ENCODE measurements at regions not wholly inside any gene's neighbourhood (a gene's known extent, or its start where the extent isn't known, plus 50 kb on each side); places are given as distances from the start of the nearest gene placed in this dataset.

DNA sequence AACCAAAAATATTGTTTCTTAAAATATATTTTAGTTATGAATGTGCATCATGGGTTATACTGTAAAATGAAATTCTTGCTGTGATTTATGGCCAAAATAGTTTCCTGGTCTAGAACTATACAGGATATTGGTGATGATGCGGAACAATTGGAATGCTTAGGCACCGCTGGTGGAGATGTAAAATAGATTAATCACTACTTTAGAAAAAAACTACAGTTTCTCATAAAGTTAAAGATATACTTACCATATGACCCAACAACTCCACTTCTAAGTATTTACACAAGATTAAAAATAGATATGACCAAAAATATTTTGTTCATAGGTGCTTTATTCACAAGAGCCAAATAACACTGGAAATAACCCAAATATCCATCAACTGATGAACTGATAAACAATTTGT lies 126.7 kb downstream of the TUSC7 start:
- H3K9me3 Mint-ChIP-seq, result no peaks in the 10 kb centered on the region

DNA sequence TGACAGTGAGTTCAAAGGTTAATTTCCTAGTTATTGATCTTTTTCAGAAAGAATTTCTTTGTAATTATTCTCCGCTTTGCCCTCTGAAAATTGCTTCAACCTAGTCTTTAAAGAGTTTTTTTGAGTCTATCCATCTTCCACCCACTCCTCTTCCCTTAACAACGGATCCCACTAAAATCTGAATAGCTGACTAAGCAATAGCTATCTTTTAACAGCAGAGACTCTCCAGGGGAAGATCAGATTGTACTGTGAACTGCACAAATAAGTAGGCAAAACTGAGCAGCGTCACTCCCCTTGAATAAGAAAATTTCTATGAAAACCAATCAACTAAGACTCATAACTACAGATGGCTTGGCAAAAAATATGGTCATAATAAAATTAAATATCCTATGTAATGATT lies 127.9 kb downstream of the TUSC7 start:
- H3K4me3 Mint-ChIP-seq, result no peak overlapping the region
- no peak overlapping the region for H3K27ac Mint-ChIP-seq
- no peaks in the 10 kb centered on the region for H3K27me3 Mint-ChIP-seq (ENCODE audit: low read depth, poor library complexity)
- H3K9me3 Mint-ChIP-seq, result no peaks in the 10 kb centered on the region
- no peaks in the 10 kb centered on the region for H3K36me3 Mint-ChIP-seq (ENCODE audit: low read depth)
- H3K4me1 Mint-ChIP-seq, result no peaks in the 10 kb centered on the region
- TF ChIP-seq, protein P1, sequence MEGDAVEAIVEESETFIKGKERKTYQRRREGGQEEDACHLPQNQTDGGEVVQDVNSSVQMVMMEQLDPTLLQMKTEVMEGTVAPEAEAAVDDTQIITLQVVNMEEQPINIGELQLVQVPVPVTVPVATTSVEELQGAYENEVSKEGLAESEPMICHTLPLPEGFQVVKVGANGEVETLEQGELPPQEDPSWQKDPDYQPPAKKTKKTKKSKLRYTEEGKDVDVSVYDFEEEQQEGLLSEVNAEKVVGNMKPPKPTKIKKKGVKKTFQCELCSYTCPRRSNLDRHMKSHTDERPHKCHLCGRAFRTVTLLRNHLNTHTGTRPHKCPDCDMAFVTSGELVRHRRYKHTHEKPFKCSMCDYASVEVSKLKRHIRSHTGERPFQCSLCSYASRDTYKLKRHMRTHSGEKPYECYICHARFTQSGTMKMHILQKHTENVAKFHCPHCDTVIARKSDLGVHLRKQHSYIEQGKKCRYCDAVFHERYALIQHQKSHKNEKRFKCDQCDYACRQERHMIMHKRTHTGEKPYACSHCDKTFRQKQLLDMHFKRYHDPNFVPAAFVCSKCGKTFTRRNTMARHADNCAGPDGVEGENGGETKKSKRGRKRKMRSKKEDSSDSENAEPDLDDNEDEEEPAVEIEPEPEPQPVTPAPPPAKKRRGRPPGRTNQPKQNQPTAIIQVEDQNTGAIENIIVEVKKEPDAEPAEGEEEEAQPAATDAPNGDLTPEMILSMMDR (IDR thresholded peaks at IDR 0.05), result no peak
- DNase-seq, result no peak

More for the DNA sequence above, 126.7 kb downstream of the TUSC7 start:
- H3K27me3 Mint-ChIP-seq (ENCODE audit: low read depth, poor library complexity), result no peaks in the 10 kb centered on the region
- no peak overlapping the region for H3K27ac Mint-ChIP-seq
- DNase-seq, result no peak
- TF ChIP-seq, protein P1 (IDR thresholded peaks at IDR 0.05), result no peak
- H3K36me3 Mint-ChIP-seq (ENCODE audit: low read depth), result no peaks in the 10 kb centered on the region
- no peak overlapping the region for H3K4me3 Mint-ChIP-seq
- no peaks in the 10 kb centered on the region for H3K4me1 Mint-ChIP-seq

DNA sequence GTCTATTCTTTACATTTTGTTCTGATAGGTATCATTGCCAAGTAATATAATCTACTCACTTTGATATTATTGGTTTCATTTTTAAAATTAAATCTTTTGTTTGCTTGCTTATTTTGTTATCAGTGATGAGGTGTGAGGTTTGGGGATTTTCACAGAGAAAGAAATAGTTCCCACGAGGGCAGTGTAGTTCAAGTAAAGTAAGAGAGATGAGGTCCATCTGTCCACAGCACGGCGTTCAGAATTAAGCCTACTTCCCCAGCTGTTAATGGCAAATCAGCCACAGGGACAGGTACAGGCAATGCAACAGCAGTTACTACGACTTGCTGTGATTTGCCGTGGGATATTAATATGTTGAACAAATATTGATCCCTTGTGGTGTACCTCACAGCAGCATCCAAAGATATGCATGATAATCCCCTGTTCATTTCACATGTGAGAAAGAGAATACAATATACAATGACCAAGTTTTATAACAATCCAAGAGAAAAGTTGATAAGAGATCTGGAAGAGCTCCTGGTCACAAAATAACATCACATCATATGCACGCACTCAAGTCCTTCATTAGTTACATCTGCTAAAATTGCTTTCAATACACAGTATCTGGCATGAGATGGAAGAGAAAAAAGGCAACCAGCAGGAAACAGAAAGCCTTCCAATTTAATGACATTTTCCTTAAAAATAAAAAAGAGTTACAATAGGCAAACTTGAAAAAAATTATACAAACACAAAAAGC lies 131.6 kb downstream of the TUSC7 start:
- Mint-ChIP-seq H3K27me3 (ENCODE audit: low read depth, poor library complexity) (no peaks in the 10 kb centered on the region), H3K36me3 (ENCODE audit: low read depth) (no peaks in the 10 kb centered on the region), H3K9me3 (no peaks in the 10 kb centered on the region), H3K4me1 (no peaks in the 10 kb centered on the region), H3K4me3 (no peak overlapping the region), H3K27ac (no peak overlapping the region)
- DNase-seq, result no peak
- TF ChIP-seq, protein P1 (IDR thresholded peaks at IDR 0.05), result no peak

DNA sequence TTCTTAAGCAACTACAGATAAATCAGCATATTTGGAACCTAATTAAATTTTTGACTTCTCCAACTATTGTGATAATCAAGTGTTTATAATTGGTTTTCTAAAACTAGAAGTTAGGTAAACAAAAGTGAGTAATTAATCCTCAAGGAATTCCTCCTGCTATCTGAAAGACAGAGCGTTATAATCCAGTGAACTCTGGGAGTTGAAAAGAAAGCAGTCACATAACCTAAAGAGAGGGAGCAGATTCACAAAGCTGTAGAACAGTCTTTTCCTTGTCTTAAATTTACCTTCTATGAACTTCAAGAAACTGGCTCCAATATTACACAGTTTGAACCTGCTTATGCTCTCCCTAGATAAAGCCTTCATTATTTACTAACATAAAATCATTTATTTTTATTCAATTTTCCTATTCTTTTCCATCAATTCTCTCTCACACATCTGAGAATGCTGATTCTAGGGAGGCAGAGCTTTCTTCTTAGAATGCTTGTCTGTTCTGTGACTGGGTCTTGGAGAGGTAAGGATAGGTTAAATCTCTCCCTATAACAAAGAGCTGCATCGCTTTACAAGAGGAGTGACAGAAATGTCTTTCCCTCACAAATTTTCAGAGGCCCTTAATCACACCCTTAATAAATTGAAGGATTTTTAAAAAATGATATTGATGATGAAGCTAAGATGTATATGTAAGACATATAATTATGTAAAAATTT lies 132.8 kb downstream of the TUSC7 start:
- no peaks in the 10 kb centered on the region for H3K4me1 Mint-ChIP-seq
- H3K36me3 Mint-ChIP-seq (ENCODE audit: low read depth), result no peaks in the 10 kb centered on the region
- TF ChIP-seq, protein P1 (IDR thresholded peaks at IDR 0.05), result no peak
- no peaks in the 10 kb centered on the region for H3K27me3 Mint-ChIP-seq (ENCODE audit: low read depth, poor library complexity)
- DNase-seq, result no peak
- H3K4me3 Mint-ChIP-seq, result no peak overlapping the region
- H3K27ac Mint-ChIP-seq, result no peak overlapping the region
- no peaks in the 10 kb centered on the region for H3K9me3 Mint-ChIP-seq

- DNase-seq, result no peak
- Mint-ChIP-seq H3K36me3 (ENCODE audit: low read depth) (no peaks in the 10 kb centered on the region), H3K27ac (no peak overlapping the region), H3K9me3 (no peaks in the 10 kb centered on the region), H3K4me1 (no peaks in the 10 kb centered on the region), H3K27me3 (ENCODE audit: low read depth, poor library complexity) (peaks cover 7% of the 10 kb centered on the region), H3K4me3 (no peak overlapping the region)
- TF ChIP-seq, protein P1 (IDR thresholded peaks at IDR 0.05), result no peak
Observed at GRCh38 chr3:116848248-116848829, 138.8 kb downstream of the TUSC7 start.

All from nephron progenitor cell (in vitro differentiated cells).